ENCODE measurements at regions not wholly inside any gene's neighbourhood (a gene's known extent, or its start where the extent isn't known, plus 50 kb on each side); places are given as distances from the start of the nearest gene placed in this dataset.

GRCh38 chr6:74096329-74096728 is 400.3 kb downstream of the CD109 start:
- H3K4me2 ChIP-seq (ENCODE audit: low read length): no peak overlapping the region
- H3K9me3 ChIP-seq (ENCODE audit: insufficient read depth, low read depth, low read length): no peaks in the 10 kb centered on the region
- H3K4me1 ChIP-seq (ENCODE audit: insufficient read depth, low read length): no peaks in the 10 kb centered on the region
- Mint-ChIP-seq H3K27ac (ENCODE audit: unreplicated experiment) (no peak overlapping the region), H3K4me1 (ENCODE audit: low read depth, unreplicated experiment) (peaks cover 7% of the 10 kb centered on the region), H3K4me3 (ENCODE audit: unreplicated experiment) (no peak overlapping the region), H3K9me3 (ENCODE audit: unreplicated experiment) (peaks cover 1% of the 10 kb centered on the region), H3K36me3 (ENCODE audit: low read depth, unreplicated experiment) (no peaks in the 10 kb centered on the region), H3K27me3 (ENCODE audit: low read depth, unreplicated experiment) (no peaks in the 10 kb centered on the region)
- H2AFZ ChIP-seq (ENCODE audit: low read depth, low read length): no peak overlapping the region
- no peaks in the 10 kb centered on the region for H3K27me3 ChIP-seq (ENCODE audit: insufficient read depth, low read length)
- H3K36me3 ChIP-seq (ENCODE audit: insufficient read depth, low read length): no peaks in the 10 kb centered on the region
- H3K9ac ChIP-seq (ENCODE audit: low read length): no peak overlapping the region
- no peaks in the 10 kb centered on the region for H3K79me2 ChIP-seq (ENCODE audit: insufficient read depth, low read length)
- H4K20me1 ChIP-seq (ENCODE audit: insufficient read depth, low read length): no peaks in the 10 kb centered on the region
- FAIRE-seq (no peak), DNase-seq (ENCODE audit: low read depth) (no peak)
- H3K4me3 ChIP-seq (ENCODE audit: insufficient read depth, low read depth, low read length): no peak overlapping the region
- H3K27ac ChIP-seq (ENCODE audit: low read depth, low read length): no peak overlapping the region
- TF ChIP-seq EZH2 (IDR thresholded peaks at IDR 0.05; ENCODE audit: insufficient read depth, low read length): no peak
- no peak for TF ChIP-seq CTCF (IDR thresholded peaks at IDR 0.05; ENCODE audit: insufficient read depth, low read depth, low read length)

- no peak for DNase-seq (ENCODE audit: low read depth)
- Mint-ChIP-seq H3K4me3 (ENCODE audit: unreplicated experiment) (no peak overlapping the region), H3K9me3 (ENCODE audit: unreplicated experiment) (no peaks in the 10 kb centered on the region), H3K4me1 (ENCODE audit: low read depth, unreplicated experiment) (no peaks in the 10 kb centered on the region), H3K27me3 (ENCODE audit: low read depth, unreplicated experiment) (no peaks in the 10 kb centered on the region), H3K36me3 (ENCODE audit: low read depth, unreplicated experiment) (no peaks in the 10 kb centered on the region), H3K27ac (ENCODE audit: unreplicated experiment) (no peak overlapping the region)
- no peak for FAIRE-seq
- no peaks in the 10 kb centered on the region for H4K20me1 ChIP-seq (ENCODE audit: insufficient read depth, low read length)
- H3K36me3 ChIP-seq (ENCODE audit: insufficient read depth, low read length): no peaks in the 10 kb centered on the region
- H3K4me3 ChIP-seq (ENCODE audit: insufficient read depth, low read depth, low read length): no peak overlapping the region
- no peaks in the 10 kb centered on the region for H3K79me2 ChIP-seq (ENCODE audit: insufficient read depth, low read length)
- no peak overlapping the region for H2AFZ ChIP-seq (ENCODE audit: low read depth, low read length)
- H3K9ac ChIP-seq (ENCODE audit: low read length): no peak overlapping the region
- no peak overlapping the region for H3K27ac ChIP-seq (ENCODE audit: low read depth, low read length)
- H3K27me3 ChIP-seq (ENCODE audit: insufficient read depth, low read length): no peaks in the 10 kb centered on the region
- no peaks in the 10 kb centered on the region for H3K9me3 ChIP-seq (ENCODE audit: insufficient read depth, low read depth, low read length)
- no peak for TF ChIP-seq EZH2 (IDR thresholded peaks at IDR 0.05; ENCODE audit: insufficient read depth, low read length)
- no peak for TF ChIP-seq CTCF (IDR thresholded peaks at IDR 0.05; ENCODE audit: insufficient read depth, low read depth, low read length)
- no peaks in the 10 kb centered on the region for H3K4me1 ChIP-seq (ENCODE audit: insufficient read depth, low read length)
- no peak overlapping the region for H3K4me2 ChIP-seq (ENCODE audit: low read length)
These were observed 397.4 kb downstream of the CD109 start for GRCh38 chr6:74093361-74093760.

GRCh38 chr6:74091794-74092157 is 395.8 kb downstream of the CD109 start:
- no peaks in the 10 kb centered on the region for H3K9me3 Mint-ChIP-seq (ENCODE audit: unreplicated experiment)

More at GRCh38 chr6:74091794-74092157, 395.8 kb downstream of the CD109 start:
- Histone ChIP-seq H3K4me3 (ENCODE audit: insufficient read depth, low read depth, low read length) (no peak overlapping the region), H3K27me3 (ENCODE audit: insufficient read depth, low read length) (no peaks in the 10 kb centered on the region), H3K4me2 (ENCODE audit: low read length) (no peak overlapping the region), H3K36me3 (ENCODE audit: insufficient read depth, low read length) (no peaks in the 10 kb centered on the region), H3K9me3 (ENCODE audit: insufficient read depth, low read depth, low read length) (no peaks in the 10 kb centered on the region), H3K27ac (ENCODE audit: low read depth, low read length) (no peak overlapping the region), H3K4me1 (ENCODE audit: insufficient read depth, low read length) (no peaks in the 10 kb centered on the region), H3K79me2 (ENCODE audit: insufficient read depth, low read length) (no peaks in the 10 kb centered on the region), H3K9ac (ENCODE audit: low read length) (no peak overlapping the region), H4K20me1 (ENCODE audit: insufficient read depth, low read length) (no peaks in the 10 kb centered on the region), H2AFZ (ENCODE audit: low read depth, low read length) (no peak overlapping the region)
- FAIRE-seq (peak; percentile 34), DNase-seq (ENCODE audit: low read depth) (no peak)
- Mint-ChIP-seq H3K4me3 (ENCODE audit: unreplicated experiment) (no peak overlapping the region), H3K36me3 (ENCODE audit: low read depth, unreplicated experiment) (no peaks in the 10 kb centered on the region), H3K27ac (ENCODE audit: unreplicated experiment) (no peak overlapping the region), H3K4me1 (ENCODE audit: low read depth, unreplicated experiment) (no peaks in the 10 kb centered on the region), H3K27me3 (ENCODE audit: low read depth, unreplicated experiment) (no peaks in the 10 kb centered on the region)
- TF ChIP-seq CTCF (IDR thresholded peaks at IDR 0.05; ENCODE audit: insufficient read depth, low read depth, low read length) (no peak), EZH2 (IDR thresholded peaks at IDR 0.05; ENCODE audit: insufficient read depth, low read length) (no peak)

All from astrocyte (in vitro differentiated cells and primary cell).